Endothelial cell of umbilical vein (primary cell): ENCODE measurements at regions not wholly inside any gene's neighbourhood (a gene's known extent, or its start where the extent isn't known, plus 50 kb on each side); places are given as distances from the start of the nearest gene placed in this dataset.

Experiments used
- BruUV-seq: library from RNA; stranded (reverse); fragments of 400-500 nt; replicated peaks from 2 replicates; lab custom pipeline; 2021; lab: Mats Ljungman, UMichigan
- CTCF ChIA-PET: fragments of 300-600, 350-600 bp; sonication (Branson Sonifier 250); formaldehyde crosslinking; loops from one replicate; lab custom pipeline; 2021; ENCODE audit warnings: antibody characterized with exemption, inconsistent platforms; lab: Charles Lee
- POLR2A ChIA-PET: fragments of 300-600, 350-600 bp; sonication (Branson Sonifier 250); formaldehyde crosslinking; loops from one replicate; lab custom pipeline; 2021; ENCODE audit warnings: antibody characterized with exemption, inconsistent platforms; lab: Charles Lee
- DNase-seq: peaks from one replicate; pipeline ENCODE4 v3.0.0-alpha.2; 2011; ENCODE audit warnings: low read depth, low spot score
- FAIRE-seq: peaks from 2 replicates; lab custom pipeline; 2011; peaks lifted over from hg19 to GRCh38; lab: Jason Lieb, UNC
- H2AFZ ChIP-seq: 2 replicates; pipeline ENCODE4 v1.6.0; 2012; ENCODE audit warnings: low read depth, low read length, control low read depth, inconsistent platforms
- H3K27ac ChIP-seq: 2 replicates; pipeline ENCODE4 v1.5.1; 2011; ENCODE audit warnings: low read depth, mild to moderate bottlenecking, control low read depth, low read length, moderate library complexity; ENCODE audit not compliant: insufficient read depth
- H3K27me3 ChIP-seq, 2 experiments: 2 replicates each; pipeline versions ENCODE4 v1.6.0 to v1.6.1; 2011; ENCODE audit warnings: low read length in 2 of 2, mixed read lengths in 1 of 2; ENCODE audit not compliant: control insufficient read depth in 2 of 2, insufficient read depth in 2 of 2
- H3K36me3 ChIP-seq, 2 experiments: 2 replicates in 1 of 2; 3 replicates in 1 of 2; pipeline ENCODE4 v1.5.1; 2011; ENCODE audit warnings: low read length in 2 of 2, mild to moderate bottlenecking in 1 of 2, moderate library complexity in 1 of 2; ENCODE audit not compliant: control insufficient read depth in 2 of 2, insufficient read depth in 2 of 2; ENCODE audit errors: extremely low read depth in 1 of 2
- H3K4me1 ChIP-seq: 3 replicates; pipeline ENCODE4 v1.5.1; 2011; ENCODE audit warnings: mild to moderate bottlenecking, low read length; ENCODE audit not compliant: control insufficient read depth, insufficient read depth; ENCODE audit errors: extremely low read depth
- H3K4me2 ChIP-seq: 2 replicates; pipeline ENCODE4 v1.6.1; 2011; ENCODE audit warnings: low read length, control low read depth, mixed read lengths; ENCODE audit not compliant: insufficient read depth
- H3K4me3 ChIP-seq, 3 experiments: fragments of 200-600 bp in 1 of 3; sonication (generic), shearing (Covaris generic) in 1 of 3; replicated peaks in 1 of 3; 2 replicates each; pipeline ENCODE4 v1.5.1; 2011 to 2016; ENCODE audit warnings: control low read depth in 3 of 3, low read length in 3 of 3, mild to moderate bottlenecking in 2 of 3, inconsistent platforms in 1 of 3, low read depth in 1 of 3, moderate library complexity in 1 of 3; ENCODE audit not compliant: insufficient read depth in 1 of 3
- H3K79me2 ChIP-seq: 2 replicates; pipeline ENCODE4 v1.6.0; 2012; ENCODE audit warnings: low read length, inconsistent platforms; ENCODE audit not compliant: control insufficient read depth, insufficient read depth
- H3K9ac ChIP-seq: replicated peaks from 2 replicates; pipeline ENCODE3; 2011; ENCODE audit warnings: low read length, control low read depth; ENCODE audit not compliant: insufficient read depth; ENCODE audit errors: extremely low read depth
- H3K9me1 ChIP-seq: replicated peaks from 3 replicates; pipeline ENCODE4 v1.6.0; 2011; ENCODE audit warnings: mild to moderate bottlenecking, low read length; ENCODE audit not compliant: control insufficient read depth, insufficient read depth; ENCODE audit errors: extremely low read depth
- H3K9me3 ChIP-seq: replicated peaks from 2 replicates; pipeline ENCODE4 v1.5.1; 2012; ENCODE audit warnings: low read length, inconsistent platforms; ENCODE audit not compliant: control insufficient read depth, insufficient read depth
- H4K20me1 ChIP-seq: replicated peaks from 2 replicates; pipeline ENCODE3; 2011; ENCODE audit warnings: mild to moderate bottlenecking, low read length; ENCODE audit not compliant: control insufficient read depth, insufficient read depth; ENCODE audit errors: extremely low read depth
- EZH2 ChIP-seq: IDR thresholded peaks from 2 replicates; pipeline ENCODE4 v1.6.1; 2012; ENCODE audit warnings: borderline replicate concordance, low read depth, mild to moderate bottlenecking, moderate library complexity, low read length, inconsistent platforms; ENCODE audit not compliant: severe bottlenecking
- FOS ChIP-seq: IDR thresholded peaks from 2 replicates; pipeline ENCODE4 v1.6.1; 2011; ENCODE audit warnings: mild to moderate bottlenecking, low read length, moderate library complexity, borderline replicate concordance; ENCODE audit not compliant: insufficient read depth
- GATA2 ChIP-seq: IDR thresholded peaks from 2 replicates; pipeline ENCODE4 v1.7.0; 2011; ENCODE audit warnings: low read depth, mild to moderate bottlenecking, moderate library complexity, mixed read lengths, low read length; ENCODE audit not compliant: insufficient read length, insufficient read depth
- JUN ChIP-seq: IDR thresholded peaks from 2 replicates; pipeline ENCODE4 v1.6.1; 2011; ENCODE audit warnings: borderline replicate concordance, low read depth; ENCODE audit not compliant: insufficient read length, insufficient read depth
- POLR2A ChIP-seq: IDR thresholded peaks from 2 replicates; pipeline ENCODE4 v1.6.1; 2012; ENCODE audit warnings: low read depth, mild to moderate bottlenecking, control low read depth, low read length
- POLR2AphosphoS5 ChIP-seq: IDR thresholded peaks from 2 replicates; pipeline ENCODE4 v1.6.1; 2012; ENCODE audit warnings: low read depth, mild to moderate bottlenecking, control low read depth, low read length, moderate library complexity; ENCODE audit not compliant: insufficient read depth
- dilution Hi-C: fragments of 300-500 bp; cut with MboI; formaldehyde crosslinking; loops from one replicate; pipeline ENCODE4 v1.15.0; 2019; ENCODE audit warnings: low sequenced_read_pairs; ENCODE audit not compliant: extremely low pct_ligation_motif_present
- intact Hi-C: fragments of 100-400 bp; cut with micrococcal nuclease; formaldehyde crosslinking; loops from one replicate; pipeline ENCODE4 v1.10.0; 2022
- TF ChIP-seq, protein P1 (sequence below), 2 donors: IDR thresholded peaks; 1 replicate in 1 of 2; 2 replicates in 1 of 2; pipeline ENCODE4 v1.5.1; 2011; ENCODE audit warnings: low read length in 2 of 2, mild to moderate bottlenecking in 2 of 2, moderate library complexity in 2 of 2, control low read depth in 1 of 2, inconsistent platforms in 1 of 2, low read depth in 1 of 2; ENCODE audit not compliant: insufficient read depth in 1 of 2; ENCODE audit errors: extremely low read depth in 1 of 2
- TF ChIP-seq, protein P2 (sequence below): IDR thresholded peaks from 2 replicates; pipeline ENCODE4 v1.6.1; 2011; ENCODE audit not compliant: insufficient read depth, insufficient read length

DNA sequence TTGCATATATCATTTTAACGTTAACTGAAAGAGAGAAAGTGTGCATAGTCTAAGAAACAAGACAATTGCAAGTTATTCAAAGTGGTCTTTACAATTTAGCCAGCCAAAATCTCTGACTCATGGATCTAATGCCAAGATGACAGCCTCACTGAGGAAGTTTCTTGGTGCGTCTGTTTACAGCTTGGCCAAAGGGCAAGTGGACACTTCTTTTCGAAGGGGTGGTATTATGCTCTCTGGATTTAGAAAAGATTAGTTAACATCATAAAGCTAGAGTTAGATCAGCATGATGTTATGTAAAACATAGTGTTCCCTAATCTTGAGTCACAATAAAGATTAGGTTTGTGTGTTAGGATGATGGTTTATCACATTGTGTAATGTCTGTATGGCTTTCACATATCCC is 51.5 kb upstream of the SLC2A13 start:
- no peaks in the 10 kb centered on the region for H3K36me3 ChIP-seq
- H3K9me1 ChIP-seq: no peaks in the 10 kb centered on the region
- no peak overlapping the region for H3K4me3 ChIP-seq
- peaks cover 4% of the 10 kb centered on the region for H3K4me1 ChIP-seq
- no peaks in the 10 kb centered on the region for H3K9me3 ChIP-seq
- no peaks in the 10 kb centered on the region for H3K27me3 ChIP-seq
- H4K20me1 ChIP-seq: no peaks in the 10 kb centered on the region
- H3K79me2 ChIP-seq: no peaks in the 10 kb centered on the region
- TF ChIP-seq POLR2AphosphoS5: no peak
- no peak for TF ChIP-seq EZH2
- no peak for TF ChIP-seq FOS
- no peak overlapping the region for H2AFZ ChIP-seq
- no peak for FAIRE-seq
- no TSS peak for BruUV-seq
- H3K4me2 ChIP-seq: no peak overlapping the region
- ChIA-PET POLR2A (no interaction called here), CTCF (interaction anchor here (1.5 to 1.9 kb wide), 2 partner anchors 28 to 156 kb away, joined by 3 to 4 read pairs; no protein-coding TSS in a partner anchor)
- no peak for DNase-seq
- H3K27ac ChIP-seq: no peak overlapping the region
- no peak overlapping the region for H3K9ac ChIP-seq
- intact Hi-C loops (loop anchor here (10.0 kb wide), 1 partner anchor 767 kb away; no protein-coding TSS in a partner anchor), dilution Hi-C loops (no loop called here)

DNA sequence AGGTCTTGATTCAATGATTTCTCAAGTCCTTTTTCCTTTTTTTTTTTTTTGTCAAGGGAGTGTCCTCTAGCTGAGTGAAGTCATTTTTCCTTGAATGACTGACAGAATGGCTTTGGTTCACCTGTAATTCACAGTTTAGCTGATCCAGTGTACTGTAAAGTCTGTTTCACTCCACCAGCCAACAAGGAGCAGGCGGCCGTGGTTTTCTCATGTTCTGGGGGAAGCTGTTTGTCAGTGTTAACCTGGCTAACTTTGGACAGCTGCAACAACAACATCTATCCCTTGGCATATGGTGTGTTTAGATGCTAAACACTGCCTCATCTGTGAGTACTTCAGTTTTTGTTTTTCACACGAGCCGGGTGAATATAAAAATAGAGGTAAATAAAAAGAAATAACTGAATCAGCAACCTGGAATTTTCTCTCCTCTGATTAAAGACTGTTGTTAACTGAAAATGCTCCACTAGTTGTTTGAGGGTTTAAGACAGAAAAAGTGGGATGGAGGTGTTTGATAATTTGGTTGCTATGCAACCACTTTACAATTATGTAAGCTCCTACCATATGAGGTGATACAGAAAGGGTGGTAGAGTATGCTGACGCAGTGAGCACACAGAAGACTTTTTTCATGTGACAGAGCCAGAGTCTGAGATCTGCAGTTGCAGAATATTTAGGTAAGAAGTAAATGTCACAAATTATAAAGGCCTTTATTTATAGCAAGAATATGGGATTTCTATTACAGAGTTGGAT is 50.3 kb upstream of the SLC2A13 start:
- intact Hi-C loops (loop anchor here (10.0 kb wide), 1 partner anchor 769 kb away; no protein-coding TSS in a partner anchor), dilution Hi-C loops (no loop called here)
- H3K79me2 ChIP-seq: no peaks in the 10 kb centered on the region
- H2AFZ ChIP-seq: no peak overlapping the region
- DNase-seq (no peak), FAIRE-seq (no peak)
- no peak overlapping the region for H3K9ac ChIP-seq
- H4K20me1 ChIP-seq: no peaks in the 10 kb centered on the region
- ChIA-PET POLR2A (no interaction called here), CTCF (interaction anchor here (0.6 to 5.4 kb wide), 2 partner anchors 73 to 157 kb away, joined by 4 to 85 read pairs; no protein-coding TSS in a partner anchor)
- no TSS peak for BruUV-seq
- no peaks in the 10 kb centered on the region for H3K27me3 ChIP-seq
- no peak overlapping the region for H3K27ac ChIP-seq
- H3K9me1 ChIP-seq: no peaks in the 10 kb centered on the region
- TF ChIP-seq FOS: no peak
- TF ChIP-seq POLR2A: no peak
- TF ChIP-seq, protein P1, sequence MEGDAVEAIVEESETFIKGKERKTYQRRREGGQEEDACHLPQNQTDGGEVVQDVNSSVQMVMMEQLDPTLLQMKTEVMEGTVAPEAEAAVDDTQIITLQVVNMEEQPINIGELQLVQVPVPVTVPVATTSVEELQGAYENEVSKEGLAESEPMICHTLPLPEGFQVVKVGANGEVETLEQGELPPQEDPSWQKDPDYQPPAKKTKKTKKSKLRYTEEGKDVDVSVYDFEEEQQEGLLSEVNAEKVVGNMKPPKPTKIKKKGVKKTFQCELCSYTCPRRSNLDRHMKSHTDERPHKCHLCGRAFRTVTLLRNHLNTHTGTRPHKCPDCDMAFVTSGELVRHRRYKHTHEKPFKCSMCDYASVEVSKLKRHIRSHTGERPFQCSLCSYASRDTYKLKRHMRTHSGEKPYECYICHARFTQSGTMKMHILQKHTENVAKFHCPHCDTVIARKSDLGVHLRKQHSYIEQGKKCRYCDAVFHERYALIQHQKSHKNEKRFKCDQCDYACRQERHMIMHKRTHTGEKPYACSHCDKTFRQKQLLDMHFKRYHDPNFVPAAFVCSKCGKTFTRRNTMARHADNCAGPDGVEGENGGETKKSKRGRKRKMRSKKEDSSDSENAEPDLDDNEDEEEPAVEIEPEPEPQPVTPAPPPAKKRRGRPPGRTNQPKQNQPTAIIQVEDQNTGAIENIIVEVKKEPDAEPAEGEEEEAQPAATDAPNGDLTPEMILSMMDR (IDR thresholded peaks at IDR 0.05; ENCODE audit: extremely low read depth in 1 of 2, insufficient read depth in 1 of 2, low read depth in 1 of 2, low read length in 2 of 2): no peak
- TF ChIP-seq, protein P2, sequence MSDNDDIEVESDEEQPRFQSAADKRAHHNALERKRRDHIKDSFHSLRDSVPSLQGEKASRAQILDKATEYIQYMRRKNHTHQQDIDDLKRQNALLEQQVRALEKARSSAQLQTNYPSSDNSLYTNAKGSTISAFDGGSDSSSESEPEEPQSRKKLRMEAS: no peak
- no peak for TF ChIP-seq POLR2AphosphoS5
- no peak for TF ChIP-seq GATA2
- TF ChIP-seq EZH2: no peak
- no peak for TF ChIP-seq JUN
- H3K4me1 ChIP-seq: peaks cover 4% of the 10 kb centered on the region
- H3K4me3 ChIP-seq: no peak overlapping the region
- no peaks in the 10 kb centered on the region for H3K9me3 ChIP-seq
- H3K4me2 ChIP-seq: no peak overlapping the region
- no peaks in the 10 kb centered on the region for H3K36me3 ChIP-seq
